HEK293T (cell line): ENCODE measurements at regions not wholly inside any gene's neighbourhood (a gene's known extent, or its start where the extent isn't known, plus 50 kb on each side); places are given as distances from the start of the nearest gene placed in this dataset.

Experiments used
- CTCF ChIA-PET: fragments of 350-600 bp; formaldehyde crosslinking; extraction: SDS; loops from one replicate; lab custom pipeline; 2021; ENCODE audit warnings: antibody characterized with exemption, inconsistent platforms; lab: Yijun Ruan, JAX
- POLR2A ChIA-PET: fragments of 350-600 bp; formaldehyde crosslinking; extraction: SDS; loops from one replicate; lab custom pipeline; 2020; ENCODE audit warnings: antibody characterized with exemption, inconsistent platforms; lab: Yijun Ruan, JAX
- DNase-seq: peaks from one replicate; pipeline ENCODE4 v3.0.0; 2012; ENCODE audit warnings: mixed read lengths; ENCODE audit errors: extremely low spot score
- ARNT ChIP-seq: fragments of 450-650 bp; IDR thresholded peaks from 2 replicates; pipeline ENCODE4 v1.6.1; 2017; ENCODE audit warnings: mild to moderate bottlenecking
- BHLHE40 ChIP-seq: fragments of 450-650 bp; IDR thresholded peaks from 2 replicates; pipeline ENCODE4 v1.6.1; 2016; ENCODE audit warnings: mild to moderate bottlenecking, moderate library complexity, borderline replicate concordance
- CTBP1 ChIP-seq: fragments of 450-650 bp; IDR thresholded peaks from 2 replicates; pipeline ENCODE4 v1.6.1; 2016; ENCODE audit warnings: borderline replicate concordance
- ELF4 ChIP-seq: fragments of 450-650 bp; IDR thresholded peaks from 2 replicates; pipeline ENCODE4 v1.6.1; 2017; ENCODE audit warnings: antibody characterized with exemption
- FOXA1 ChIP-seq: fragments of 450-650 bp; IDR thresholded peaks from 2 replicates; pipeline ENCODE4 v1.6.1; 2016; ENCODE audit warnings: mild to moderate bottlenecking
- FOXK2 ChIP-seq: fragments of 450-650 bp; IDR thresholded peaks from 2 replicates; pipeline ENCODE4 v1.6.1; 2016; ENCODE audit warnings: mild to moderate bottlenecking
- FOXM1 ChIP-seq: fragments of 450-650 bp; IDR thresholded peaks from 2 replicates; pipeline ENCODE4 v1.6.1; 2017; ENCODE audit warnings: mild to moderate bottlenecking, borderline replicate concordance
- HDGF ChIP-seq: fragments of 450-650 bp; IDR thresholded peaks from 2 replicates; pipeline ENCODE4 v1.6.1; 2017; ENCODE audit warnings: antibody characterized with exemption, borderline replicate concordance
- L3MBTL2 ChIP-seq: fragments of 450-650 bp; conservative IDR thresholded peaks from 2 replicates; pipeline ENCODE4 v1.6.1; 2016; ENCODE audit warnings: mild to moderate bottlenecking
- LEF1 ChIP-seq: fragments of 450-650 bp; IDR thresholded peaks from 2 replicates; pipeline ENCODE4 v1.6.1; 2017; ENCODE audit warnings: mild to moderate bottlenecking, borderline replicate concordance
- NFRKB ChIP-seq: fragments of 450-650 bp; IDR thresholded peaks from 2 replicates; pipeline ENCODE4 v1.6.1; 2016; ENCODE audit warnings: mild to moderate bottlenecking, moderate library complexity
- PKNOX1 ChIP-seq: fragments of 450-650 bp; IDR thresholded peaks from 2 replicates; pipeline ENCODE4 v1.6.1; 2016
- SP1 ChIP-seq: fragments of 450-650 bp; IDR thresholded peaks from 2 replicates; pipeline ENCODE4 v1.6.1; 2017
- SUZ12 ChIP-seq: fragments of 450-650 bp; IDR thresholded peaks from 2 replicates; pipeline ENCODE4 v1.6.1; 2016; ENCODE audit warnings: mild to moderate bottlenecking
- TARDBP ChIP-seq: fragments of 450-650 bp; IDR thresholded peaks from 2 replicates; pipeline ENCODE4 v1.6.1; 2016
- ZNF384 ChIP-seq: fragments of 450-650 bp; IDR thresholded peaks from 2 replicates; pipeline ENCODE4 v1.6.1; 2016

GRCh38 chr6:134607411-134607810 is 289.5 kb upstream of the SGK1 start:
- no peak for DNase-seq
- CTCF ChIA-PET = no interaction called here
- TF ChIP-seq ARNT (no peak), ELF4 (no peak), L3MBTL2 (no peak), HDGF (no peak), ZNF384 (no peak), SUZ12 (no peak), FOXM1 (no peak), FOXK2 (no peak), SP1 (no peak), CTBP1 (no peak), FOXA1 (no peak)
- POLR2A ChIA-PET = no interaction called here

GRCh38 chr6:134605034-134605433 is 287.1 kb upstream of the SGK1 start:
- DNase-seq = no peak
- ChIA-PET CTCF (no interaction called here), POLR2A (no interaction called here)
- TF ChIP-seq LEF1 (no peak), ELF4 (no peak), ZNF384 (no peak), FOXK2 (no peak), CTBP1 (no peak), TARDBP (no peak), SUZ12 (no peak), FOXA1 (no peak), HDGF (no peak), ARNT (no peak), PKNOX1 (no peak), SP1 (no peak), NFRKB (no peak), BHLHE40 (no peak), L3MBTL2 (no peak), FOXM1 (no peak)

GRCh38 chr6:134604014-134604676 is 286.2 kb upstream of the SGK1 start:
- no peak for DNase-seq
- TF ChIP-seq FOXA1 (no peak), SP1 (no peak), LEF1 (no peak), FOXM1 (no peak)
- ChIA-PET CTCF (no interaction called here), POLR2A (no interaction called here)

GRCh38 chr6:134603561-134603960 is 285.6 kb upstream of the SGK1 start:
- CTCF ChIA-PET = no interaction called here
- DNase-seq = no peak
- TF ChIP-seq FOXK2 (no peak), BHLHE40 (no peak), SP1 (no peak), FOXA1 (no peak), CTBP1 (no peak), PKNOX1 (no peak), FOXM1 (no peak), TARDBP (no peak), L3MBTL2 (no peak), LEF1 (no peak), ZNF384 (no peak), ELF4 (no peak), ARNT (no peak), SUZ12 (no peak), HDGF (no peak), NFRKB (no peak)
- POLR2A ChIA-PET = no interaction called here

GRCh38 chr6:134602123-134602522 is 284.2 kb upstream of the SGK1 start:
- CTCF ChIA-PET = no interaction called here
- POLR2A ChIA-PET = no interaction called here
- DNase-seq = no peak
- TF ChIP-seq HDGF = no peak
- TF ChIP-seq L3MBTL2 = no peak
- no peak for TF ChIP-seq SP1
- TF ChIP-seq LEF1 = no peak
- no peak for TF ChIP-seq ARNT
- TF ChIP-seq FOXM1 = no peak
- TF ChIP-seq CTBP1 = no peak
- no peak for TF ChIP-seq TARDBP
- TF ChIP-seq SUZ12 = no peak
- no peak for TF ChIP-seq ELF4
- no peak for TF ChIP-seq FOXK2
- no peak for TF ChIP-seq NFRKB
- TF ChIP-seq FOXA1 = no peak
- no peak for TF ChIP-seq PKNOX1
- TF ChIP-seq ZNF384 = no peak
- no peak for TF ChIP-seq BHLHE40

GRCh38 chr6:134600671-134601070 is 282.8 kb upstream of the SGK1 start:
- ChIA-PET CTCF (no interaction called here), POLR2A (no interaction called here)
- TF ChIP-seq TARDBP (no peak), ZNF384 (no peak), BHLHE40 (no peak), ARNT (no peak), L3MBTL2 (no peak), HDGF (no peak), FOXA1 (no peak)
- no peak for DNase-seq
